ENCODE measurements at regions not wholly inside any gene's neighbourhood (a gene's known extent, or its start where the extent isn't known, plus 50 kb on each side); places are given as distances from the start of the nearest gene placed in this dataset.
"Not testable (repeated sequence)": the region's sequence is repeated elsewhere in the genome, so short reads cannot be mapped to it uniquely, and the experiment has no call there.

DNA sequence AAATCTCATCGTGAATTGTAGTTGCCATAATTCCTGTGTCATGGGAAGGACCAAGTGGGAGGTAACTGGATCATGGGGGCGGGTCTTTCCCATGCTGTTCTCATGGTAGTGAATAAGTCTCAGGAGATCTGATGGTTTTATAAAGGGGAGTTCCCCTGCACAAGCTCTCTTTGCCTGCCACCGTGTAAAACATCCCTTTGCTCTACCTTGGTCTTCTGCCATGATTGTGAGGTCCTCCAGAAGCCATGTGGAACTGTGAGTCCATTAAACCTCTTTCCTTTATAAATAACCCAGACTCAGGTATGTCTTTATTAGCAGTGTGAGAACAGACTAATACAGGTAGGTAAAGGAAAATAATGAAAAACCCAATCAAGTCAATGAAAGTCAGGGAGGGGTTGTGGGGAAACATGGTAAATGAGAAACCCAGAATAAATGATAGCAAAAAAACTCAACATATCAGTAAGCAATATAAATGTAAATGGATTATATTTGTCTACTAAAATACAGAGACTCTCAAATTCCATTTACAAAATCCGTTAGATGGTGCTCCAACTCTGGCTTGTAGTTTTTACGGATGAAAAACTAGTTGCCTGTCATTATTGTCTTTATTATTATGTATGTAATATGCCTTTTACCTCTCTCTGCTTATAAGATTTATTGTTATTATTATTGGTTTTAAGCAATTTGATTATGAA lies 98.9 kb upstream of the NDUFV2 start:
- H3K4me3 ChIP-seq: no peak overlapping the region
- intact Hi-C loops (cut with DNase I; ENCODE audit: low total_unique reads): loop anchor here (1.0 kb wide), 1 partner anchor 19 kb away; no protein-coding TSS in a partner anchor
- in situ Hi-C loops (cut with MboI; ENCODE audit: low pct_ligation_motif_present in 1 of 4, low pct_unique_long_range_greater_than_20kb in 1 of 4, low sequenced_read_pairs in 3 of 4): no loop called here
- H3K4me1 ChIP-seq: no peaks in the 10 kb centered on the region
- TF ChIP-seq, protein P1, sequence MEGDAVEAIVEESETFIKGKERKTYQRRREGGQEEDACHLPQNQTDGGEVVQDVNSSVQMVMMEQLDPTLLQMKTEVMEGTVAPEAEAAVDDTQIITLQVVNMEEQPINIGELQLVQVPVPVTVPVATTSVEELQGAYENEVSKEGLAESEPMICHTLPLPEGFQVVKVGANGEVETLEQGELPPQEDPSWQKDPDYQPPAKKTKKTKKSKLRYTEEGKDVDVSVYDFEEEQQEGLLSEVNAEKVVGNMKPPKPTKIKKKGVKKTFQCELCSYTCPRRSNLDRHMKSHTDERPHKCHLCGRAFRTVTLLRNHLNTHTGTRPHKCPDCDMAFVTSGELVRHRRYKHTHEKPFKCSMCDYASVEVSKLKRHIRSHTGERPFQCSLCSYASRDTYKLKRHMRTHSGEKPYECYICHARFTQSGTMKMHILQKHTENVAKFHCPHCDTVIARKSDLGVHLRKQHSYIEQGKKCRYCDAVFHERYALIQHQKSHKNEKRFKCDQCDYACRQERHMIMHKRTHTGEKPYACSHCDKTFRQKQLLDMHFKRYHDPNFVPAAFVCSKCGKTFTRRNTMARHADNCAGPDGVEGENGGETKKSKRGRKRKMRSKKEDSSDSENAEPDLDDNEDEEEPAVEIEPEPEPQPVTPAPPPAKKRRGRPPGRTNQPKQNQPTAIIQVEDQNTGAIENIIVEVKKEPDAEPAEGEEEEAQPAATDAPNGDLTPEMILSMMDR (IDR thresholded peaks at IDR 0.05): no peak
- no peak for TF ChIP-seq POLR2A (IDR thresholded peaks at IDR 0.05)
- no peak for TF ChIP-seq POLR2AphosphoS5 (IDR thresholded peaks at IDR 0.05)
- TF ChIP-seq EP300 (IDR thresholded peaks at IDR 0.05; ENCODE audit: low read depth): no peak
- 82 to 93% methylated on average over 5 of the region's 5 CpGs for WGBS, 2 donors (ENCODE audit: low coverage in 1 of 2)
- no peak overlapping the region for H3K27ac ChIP-seq
- peaks cover 7% of the 10 kb centered on the region for H3K27me3 ChIP-seq
- DNase-seq: no peak
- H3K36me3 ChIP-seq: no peaks in the 10 kb centered on the region
- H3K9me3 ChIP-seq: no peaks in the 10 kb centered on the region

DNA sequence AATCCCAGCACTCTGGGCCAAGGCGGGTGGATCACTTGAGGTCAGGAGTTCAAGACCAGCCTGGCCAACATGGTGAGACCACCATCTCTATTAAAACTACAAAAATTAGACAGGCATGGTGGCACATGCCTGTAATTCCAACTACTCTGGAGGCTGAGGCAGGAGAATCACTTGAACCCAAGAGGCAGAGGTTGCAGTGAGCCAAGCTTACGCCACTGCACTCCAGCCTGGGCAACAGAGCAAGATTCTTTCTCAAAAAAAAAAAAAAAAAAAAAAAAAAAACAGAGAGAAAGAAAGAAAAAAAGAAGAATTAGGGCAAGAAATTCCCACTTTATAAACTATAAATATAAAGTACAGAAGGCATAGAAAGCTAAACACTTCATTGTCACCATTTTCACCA lies 98.2 kb upstream of the NDUFV2 start:
- in situ Hi-C loops (cut with MboI; ENCODE audit: low pct_ligation_motif_present in 1 of 4, low pct_unique_long_range_greater_than_20kb in 1 of 4, low sequenced_read_pairs in 3 of 4); H3K27ac ChIP-seq; DNase-seq; H3K9me3 ChIP-seq; H3K36me3 ChIP-seq; H3K27me3 ChIP-seq; H3K4me3 ChIP-seq; H3K4me1 ChIP-seq: not testable (repeated sequence)
- intact Hi-C loops (cut with DNase I; ENCODE audit: low total_unique reads): loop anchor here (1.0 kb wide), 1 partner anchor 20 kb away; no protein-coding TSS in a partner anchor
- WGBS, 2 donors (ENCODE audit: low coverage in 1 of 2): 96 to 100% methylated on average over 1 to 2 of the region's 2 CpGs

DNA sequence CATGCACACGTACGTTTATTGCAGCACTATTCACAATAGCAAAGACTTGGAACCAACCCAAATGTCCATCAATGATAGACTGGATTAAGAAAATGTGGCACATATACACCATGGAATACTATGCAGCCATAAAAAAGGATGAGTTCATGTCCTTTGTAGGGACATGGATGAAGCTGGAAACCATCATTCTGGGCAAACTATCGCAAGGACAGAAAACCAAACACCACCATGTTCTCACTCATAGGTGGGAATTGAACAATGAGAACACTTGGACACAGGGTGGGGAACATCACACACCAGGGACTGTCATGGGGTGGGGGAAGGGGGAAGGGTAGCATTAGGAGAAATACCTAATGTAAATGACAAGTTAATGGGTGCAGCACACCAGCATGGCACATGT lies 94.8 kb upstream of the NDUFV2 start:
- 25 to 55% methylated on average over 2 to 3 of the region's 3 CpGs for WGBS, 2 donors (ENCODE audit: low coverage in 1 of 2)
- H3K27me3 ChIP-seq; H3K27ac ChIP-seq; intact Hi-C loops (cut with DNase I; ENCODE audit: low total_unique reads); H3K4me3 ChIP-seq; H3K9me3 ChIP-seq; H3K36me3 ChIP-seq; DNase-seq; H3K4me1 ChIP-seq; in situ Hi-C loops (cut with MboI; ENCODE audit: low pct_ligation_motif_present in 1 of 4, low pct_unique_long_range_greater_than_20kb in 1 of 4, low sequenced_read_pairs in 3 of 4): not testable (repeated sequence)

DNA sequence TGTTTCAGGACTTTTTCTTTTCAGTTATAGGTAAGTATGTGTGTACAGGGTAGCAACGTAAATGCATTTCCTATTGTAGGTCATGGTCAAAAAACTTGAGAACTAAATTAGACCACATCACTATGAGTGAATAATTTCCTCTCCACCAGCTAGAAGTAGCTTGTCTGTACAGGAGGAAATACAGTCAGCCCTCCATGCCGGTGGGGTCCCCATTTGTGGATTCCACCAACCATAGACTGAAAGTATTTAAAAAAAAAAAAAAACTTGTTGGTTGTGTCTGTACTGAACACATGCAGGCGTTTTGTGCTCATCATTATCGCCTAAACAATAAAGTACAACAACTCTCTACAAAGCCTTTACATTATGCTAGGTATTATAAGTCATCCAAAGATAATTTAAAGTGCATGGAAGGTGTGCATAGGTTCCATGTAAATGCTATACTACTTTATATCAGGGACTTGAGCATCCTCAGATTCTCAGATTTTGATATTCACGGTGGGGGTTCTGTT lies 94.2 kb upstream of the NDUFV2 start:
- intact Hi-C loops (cut with DNase I; ENCODE audit: low total_unique reads): no loop called here
- H3K9me3 ChIP-seq: no peaks in the 10 kb centered on the region

More for the DNA sequence above, 94.2 kb upstream of the NDUFV2 start:
- TF ChIP-seq POLR2AphosphoS5 (IDR thresholded peaks at IDR 0.05) (no peak), POLR2A (IDR thresholded peaks at IDR 0.05) (no peak), EP300 (IDR thresholded peaks at IDR 0.05; ENCODE audit: low read depth) (no peak)
- TF ChIP-seq, protein P1 (IDR thresholded peaks at IDR 0.05): no peak
- DNase-seq: no peak
- no peaks in the 10 kb centered on the region for H3K4me1 ChIP-seq
- H3K36me3 ChIP-seq: no peaks in the 10 kb centered on the region
- in situ Hi-C loops (cut with MboI; ENCODE audit: low pct_ligation_motif_present in 1 of 4, low pct_unique_long_range_greater_than_20kb in 1 of 4, low sequenced_read_pairs in 3 of 4): no loop called here
- H3K27ac ChIP-seq: no peak overlapping the region
- WGBS, 2 donors (ENCODE audit: low coverage in 1 of 2): 73 to 76% methylated on average over 3 to 5 of the region's 5 CpGs
- H3K27me3 ChIP-seq: no peaks in the 10 kb centered on the region
- H3K4me3 ChIP-seq: no peak overlapping the region

All from transverse colon (tissue), 4 donors.